Ascending aorta (tissue), 2 donors: ENCODE measurements at regions not wholly inside any gene's neighbourhood (a gene's known extent, or its start where the extent isn't known, plus 50 kb on each side); places are given as distances from the start of the nearest gene placed in this dataset.

ENCODE experiments used
- DNase-seq, 2 donors: peaks; one replicate each; pipeline ENCODE4 v3.0.0-alpha.2; 2019; ENCODE audit warnings: low spot score in 2 of 2
- H3K27ac ChIP-seq, 2 donors: fragments of 200-600 bp; sonication (generic); one replicate each; pipeline ENCODE4 v1.5.1; 2016 to 2017; ENCODE audit warnings: mild to moderate bottlenecking in 1 of 2
- H3K27me3 ChIP-seq: fragments of 200-600 bp; sonication (generic); one replicate; pipeline ENCODE4 v1.5.1; 2017
- H3K36me3 ChIP-seq, 2 donors: fragments of 200-600 bp; sonication (generic); one replicate each; pipeline ENCODE4 v1.5.1; 2016
- H3K4me1 ChIP-seq, 2 donors: fragments of 200-600 bp; sonication (generic); one replicate each; pipeline ENCODE4 v1.5.1; 2016 to 2017; ENCODE audit warnings: mild to moderate bottlenecking in 1 of 2
- H3K4me3 ChIP-seq, 2 donors: fragments of 200-600 bp; sonication (generic); one replicate each; pipeline ENCODE4 v1.5.1; 2016 to 2017; ENCODE audit warnings: mild to moderate bottlenecking in 1 of 2
- H3K9me3 ChIP-seq, 2 donors: fragments of 200-600 bp; sonication (generic); one replicate each; pipeline ENCODE4 v1.5.1; 2016
- CTCF ChIP-seq, 3 experiments: fragments of 200-600 bp in 2 of 3; fragments of 450-650 bp in 1 of 3; sonication (generic) in 2 of 3; IDR thresholded peaks; one replicate each; pipeline ENCODE4 v1.5.1; 2016 to 2019; ENCODE audit warnings: antibody characterized with exemption in 3 of 3, mild to moderate bottlenecking in 1 of 3, moderate library complexity in 1 of 3
- intact Hi-C: fragments of 100-400 bp; cut with DNase I; formaldehyde crosslinking; loops from one replicate; pipeline ENCODE4 v1.15.1; 2023

- H3K4me1 ChIP-seq, result no peaks in the 10 kb centered on the region
- intact Hi-C loops, result no loop called here
- no peak overlapping the region for H3K27ac ChIP-seq
- DNase-seq, result no peak
- no peak overlapping the region for H3K4me3 ChIP-seq
- no peaks in the 10 kb centered on the region for H3K27me3 ChIP-seq
- H3K36me3 ChIP-seq, result no peaks in the 10 kb centered on the region
- TF ChIP-seq CTCF (IDR thresholded peaks at IDR 0.05), result no peak
- no peaks in the 10 kb centered on the region for H3K9me3 ChIP-seq
These were observed 262.7 kb downstream of the CHL1 start for GRCh38 chr3:459311-459670.

GRCh38 chr3:461006-461405 lies 264.4 kb downstream of the CHL1 start:
- H3K27me3 ChIP-seq, result no peaks in the 10 kb centered on the region
- no peak for DNase-seq
- no peak overlapping the region for H3K4me3 ChIP-seq
- TF ChIP-seq CTCF (IDR thresholded peaks at IDR 0.05), result no peak
- H3K9me3 ChIP-seq, result no peaks in the 10 kb centered on the region
- no peaks in the 10 kb centered on the region for H3K4me1 ChIP-seq
- intact Hi-C loops, result no loop called here
- H3K36me3 ChIP-seq, result no peaks in the 10 kb centered on the region
- no peak overlapping the region for H3K27ac ChIP-seq

GRCh38 chr3:462851-463250 lies 266.3 kb downstream of the CHL1 start:
- Histone ChIP-seq H3K27me3 (no peaks in the 10 kb centered on the region), H3K27ac (no peak overlapping the region), H3K4me3 (no peak overlapping the region), H3K36me3 (no peaks in the 10 kb centered on the region), H3K9me3 (no peaks in the 10 kb centered on the region), H3K4me1 (no peaks in the 10 kb centered on the region)
- DNase-seq, result no peak
- no peak for TF ChIP-seq CTCF (IDR thresholded peaks at IDR 0.05)
- intact Hi-C loops, result no loop called here

- no peaks in the 10 kb centered on the region for H3K36me3 ChIP-seq
- no peaks in the 10 kb centered on the region for H3K4me1 ChIP-seq
- no peaks in the 10 kb centered on the region for H3K27me3 ChIP-seq
- no peak overlapping the region for H3K4me3 ChIP-seq
- H3K27ac ChIP-seq, result no peak overlapping the region
- H3K9me3 ChIP-seq, result no peaks in the 10 kb centered on the region
- TF ChIP-seq CTCF (IDR thresholded peaks at IDR 0.05), result no peak
- intact Hi-C loops, result no loop called here
- DNase-seq, result no peak
These were observed 267.0 kb downstream of the CHL1 start for GRCh38 chr3:463252-464192.

- Histone ChIP-seq H3K9me3 (no peaks in the 10 kb centered on the region), H3K27me3 (no peaks in the 10 kb centered on the region), H3K4me3 (no peak overlapping the region), H3K27ac (no peak overlapping the region), H3K36me3 (no peaks in the 10 kb centered on the region), H3K4me1 (no peaks in the 10 kb centered on the region)
- DNase-seq, result no peak
- intact Hi-C loops, result no loop called here
- no peak for TF ChIP-seq CTCF (IDR thresholded peaks at IDR 0.05)
These were observed 267.7 kb downstream of the CHL1 start for GRCh38 chr3:464255-464654.
